Activated naive CD4-positive, alpha-beta T cell treated with anti-CD3 and anti-CD28 coated beads, Interleukin-2, amount 50 U/mL, for 72 hours (primary cell): ENCODE measurements at regions not wholly inside any gene's neighbourhood (a gene's known extent, or its start where the extent isn't known, plus 50 kb on each side); places are given as distances from the start of the nearest gene placed in this dataset.
"Not testable (repeated sequence)": the region's sequence is repeated elsewhere in the genome, so short reads cannot be mapped to it uniquely, and the experiment has no call there.

ENCODE experiments used
- ATAC-seq, 2 donors: fragments of 150-1000 bp; cut with Tn5 transposase; 2 replicates each; pipeline ENCODE4 v1.10.0; 2021; ENCODE audit warnings: mild to moderate bottlenecking in 2 of 2, moderate library complexity in 2 of 2
- DNase-seq, 2 donors: peaks; one replicate each; pipeline ENCODE4 v3.0.0; 2021 to 2022; ENCODE audit warnings: low spot score in 2 of 2
- H3K27ac Mint-ChIP-seq, 2 donors: one replicate each; pipeline ENCODE4 v1.8.0; 2022; ENCODE audit warnings: mild to moderate bottlenecking in 2 of 2, mixed read lengths in 2 of 2
- H3K36me3 Mint-ChIP-seq, 2 donors: one replicate each; pipeline ENCODE4 v1.8.0; 2022; ENCODE audit warnings: mixed read lengths in 2 of 2
- H3K9me3 Mint-ChIP-seq, 2 donors: one replicate each; pipeline ENCODE4 v1.8.0; 2022; ENCODE audit warnings: mixed read lengths in 2 of 2

- ATAC-seq (peak; percentile 85 to 97), DNase-seq (peak; percentile 71 to 84)
- peaks cover 8 to 25% of the 10 kb centered on the region in 2 donors for H3K36me3 Mint-ChIP-seq
- peaks cover 0 to 3% of the 10 kb centered on the region in 2 donors for H3K9me3 Mint-ChIP-seq
- peak overlapping the region in 1 of 2 donors; percentile 77 for H3K27ac Mint-ChIP-seq
These were observed 147.6 kb upstream of the HDAC4 start for GRCh38 chr2:239548451-239548871.

GRCh38 chr2:239547140-239547539 lies 146.3 kb upstream of the HDAC4 start:
- H3K9me3 Mint-ChIP-seq, ATAC-seq, H3K27ac Mint-ChIP-seq: not testable (repeated sequence)
- peaks cover 8 to 25% of the 10 kb centered on the region in 2 donors for H3K36me3 Mint-ChIP-seq
- DNase-seq, result peak in 1 of 2 donors; percentile 0

- H3K27ac Mint-ChIP-seq, result peak overlapping the region in 1 of 2 donors; percentile 57
- peak in 1 of 2 donors; percentile 37 for DNase-seq
- ATAC-seq, result no peak
These were observed 145.7 kb upstream of the HDAC4 start for GRCh38 chr2:239546541-239546940.

GRCh38 chr2:239545741-239546392 lies 145.0 kb upstream of the HDAC4 start:
- peak overlapping the region; percentile 57 to 68 for H3K27ac Mint-ChIP-seq
- DNase-seq (peak in 1 of 2 donors; percentile 52), ATAC-seq (no peak)
- H3K9me3 Mint-ChIP-seq, result peaks cover 0 to 3% of the 10 kb centered on the region in 2 donors
- peaks cover 8 to 25% of the 10 kb centered on the region in 2 donors for H3K36me3 Mint-ChIP-seq

More at GRCh38 chr2:239546541-239546940, 145.7 kb upstream of the HDAC4 start:
- Mint-ChIP-seq H3K36me3 (peaks cover 8 to 25% of the 10 kb centered on the region in 2 donors), H3K9me3 (peaks cover 0 to 3% of the 10 kb centered on the region in 2 donors)

- Mint-ChIP-seq H3K9me3 (peaks cover 0 to 3% of the 10 kb centered on the region in 2 donors), H3K36me3 (peaks cover 8 to 25% of the 10 kb centered on the region in 2 donors), H3K27ac (peak overlapping the region in 1 of 2 donors; percentile 57)
- DNase-seq, result peak; percentile 15 to 77
- peak; percentile 23 to 72 for ATAC-seq
These were observed 144.2 kb upstream of the HDAC4 start for GRCh38 chr2:239544918-239545465.

GRCh38 chr2:239544143-239544917 lies 143.5 kb upstream of the HDAC4 start:
- DNase-seq, result peak in 1 of 2 donors; percentile 1
- Mint-ChIP-seq H3K36me3 (peaks cover 8 to 25% of the 10 kb centered on the region in 2 donors), H3K9me3 (peaks cover 0 to 3% of the 10 kb centered on the region in 2 donors), H3K27ac (peak overlapping the region in 1 of 2 donors; percentile 57)
- no peak for ATAC-seq

GRCh38 chr2:239543702-239544101 lies 142.9 kb upstream of the HDAC4 start:
- peaks cover 8 to 25% of the 10 kb centered on the region in 2 donors for H3K36me3 Mint-ChIP-seq
- ATAC-seq (no peak), DNase-seq (peak in 1 of 2 donors; percentile 47)
- H3K27ac Mint-ChIP-seq, result peak overlapping the region in 1 of 2 donors; percentile 57
- peaks cover 0 to 3% of the 10 kb centered on the region in 2 donors for H3K9me3 Mint-ChIP-seq

GRCh38 chr2:239540174-239540573 lies 139.4 kb upstream of the HDAC4 start:
- H3K36me3 Mint-ChIP-seq, result peaks cover 6 to 13% of the 10 kb centered on the region in 2 donors
- H3K27ac Mint-ChIP-seq, result no peak overlapping the region
- ATAC-seq (no peak), DNase-seq (no peak)
- peaks cover 0 to 2% of the 10 kb centered on the region in 2 donors for H3K9me3 Mint-ChIP-seq

GRCh38 chr2:239539776-239540100 lies 138.9 kb upstream of the HDAC4 start:
- no peak for DNase-seq
- Mint-ChIP-seq H3K27ac (no peak overlapping the region), H3K36me3 (peaks cover 1 to 9% of the 10 kb centered on the region in 2 donors), H3K9me3 (no peaks in the 10 kb centered on the region)
- ATAC-seq, result no peak

GRCh38 chr2:239539083-239539775 lies 138.4 kb upstream of the HDAC4 start:
- Mint-ChIP-seq H3K9me3 (no peaks in the 10 kb centered on the region), H3K27ac (no peak overlapping the region), H3K36me3 (peaks cover 0 to 4% of the 10 kb centered on the region in 2 donors)
- ATAC-seq, result no peak
- DNase-seq, result no peak

- H3K9me3 Mint-ChIP-seq, result no peaks in the 10 kb centered on the region
- DNase-seq, result no peak
- no peaks in the 10 kb centered on the region for H3K36me3 Mint-ChIP-seq
- no peak for ATAC-seq
- no peak overlapping the region for H3K27ac Mint-ChIP-seq
These were observed 137.7 kb upstream of the HDAC4 start for GRCh38 chr2:239538357-239539052.

GRCh38 chr2:239537633-239538356 lies 137.0 kb upstream of the HDAC4 start:
- H3K36me3 Mint-ChIP-seq, result no peaks in the 10 kb centered on the region
- no peak for ATAC-seq
- H3K9me3 Mint-ChIP-seq, result no peaks in the 10 kb centered on the region
- DNase-seq, result no peak
- H3K27ac Mint-ChIP-seq, result no peak overlapping the region

GRCh38 chr2:239536186-239536585 lies 135.4 kb upstream of the HDAC4 start:
- ATAC-seq, result no peak
- H3K27ac Mint-ChIP-seq, result no peak overlapping the region
- no peak for DNase-seq

GRCh38 chr2:239535413-239536144 lies 134.8 kb upstream of the HDAC4 start:
- no peak overlapping the region for H3K27ac Mint-ChIP-seq
- H3K36me3 Mint-ChIP-seq, result no peaks in the 10 kb centered on the region
- ATAC-seq (no peak), DNase-seq (no peak)
- no peaks in the 10 kb centered on the region for H3K9me3 Mint-ChIP-seq

More at GRCh38 chr2:239536186-239536585, 135.4 kb upstream of the HDAC4 start:
- Mint-ChIP-seq H3K9me3 (no peaks in the 10 kb centered on the region), H3K36me3 (no peaks in the 10 kb centered on the region)
